SJSA1 (cell line): ENCODE measurements at regions not wholly inside any gene's neighbourhood (a gene's known extent, or its start where the extent isn't known, plus 50 kb on each side); places are given as distances from the start of the nearest gene placed in this dataset.

Experiments
- DNase-seq, 2 experiments: peaks; one replicate each; pipeline ENCODE4 v3.0.0-alpha.2; 2015 to 2020; ENCODE audit warnings: low spot score in 2 of 2, low read depth in 1 of 2
- H3K27ac ChIP-seq: fragments of 250-450 bp; sonication (Bioruptor Pico); 2 replicates; pipeline ENCODE4 v1.5.1; 2020; ENCODE audit warnings: mild to moderate bottlenecking, moderate library complexity
- H3K27me3 ChIP-seq: fragments of 250-450 bp; sonication (Bioruptor Pico); replicated peaks from 2 replicates; pipeline ENCODE4 v1.5.1; 2020; ENCODE audit warnings: mild to moderate bottlenecking, moderate library complexity
- H3K36me3 ChIP-seq: fragments of 250-450 bp; sonication (Bioruptor Pico); 2 replicates; pipeline ENCODE4 v1.5.1; 2020; ENCODE audit warnings: mild to moderate bottlenecking
- H3K4me1 ChIP-seq: fragments of 250-450 bp; sonication (Bioruptor Pico); replicated peaks from 2 replicates; pipeline ENCODE4 v1.6.1; 2021; ENCODE audit warnings: mild to moderate bottlenecking
- H3K4me3 ChIP-seq: fragments of 250-450 bp; sonication (Bioruptor Pico); 2 replicates; pipeline ENCODE4 v1.5.1; 2020; ENCODE audit warnings: mild to moderate bottlenecking
- H3K9me3 ChIP-seq: fragments of 250-450 bp; sonication (Bioruptor Pico); replicated peaks from 2 replicates; pipeline ENCODE4 v1.5.1; 2020; ENCODE audit warnings: mild to moderate bottlenecking

- Histone ChIP-seq H3K27ac (no peak overlapping the region), H3K4me3 (no peak overlapping the region), H3K4me1 (no peaks in the 10 kb centered on the region), H3K9me3 (no peaks in the 10 kb centered on the region), H3K36me3 (no peaks in the 10 kb centered on the region), H3K27me3 (no peaks in the 10 kb centered on the region)
- no peak for DNase-seq
Observed at GRCh38 chr3:135310317-135310716, 515.3 kb downstream of the EPHB1 start.

- Histone ChIP-seq H3K4me3 (no peak overlapping the region), H3K36me3 (no peaks in the 10 kb centered on the region), H3K27me3 (no peaks in the 10 kb centered on the region), H3K27ac (no peak overlapping the region), H3K9me3 (no peaks in the 10 kb centered on the region), H3K4me1 (no peaks in the 10 kb centered on the region)
- DNase-seq = no peak
Observed at GRCh38 chr3:135311699-135312098, 516.6 kb downstream of the EPHB1 start.

DNA sequence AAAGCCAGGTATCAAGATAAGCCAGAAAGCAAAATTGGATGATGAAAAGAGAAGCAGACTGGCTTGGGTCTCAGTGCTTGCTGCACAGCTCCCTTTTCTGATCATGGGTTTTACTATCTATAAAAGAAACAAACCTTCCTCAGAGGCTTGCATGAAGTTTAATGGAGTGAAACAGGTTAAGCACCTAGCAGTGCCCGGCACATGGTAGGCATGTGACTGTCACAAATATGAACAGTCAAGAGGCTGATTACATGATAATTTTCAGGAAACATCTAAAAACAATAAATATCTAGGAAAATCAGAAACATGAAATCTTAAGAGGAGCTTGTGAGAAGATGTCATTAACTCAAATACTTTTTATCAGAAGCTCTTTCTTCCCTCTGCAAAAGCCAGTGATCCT, 519.2 kb downstream of the EPHB1 start:
- no peak overlapping the region for H3K4me3 ChIP-seq
- no peak for DNase-seq
- no peaks in the 10 kb centered on the region for H3K27me3 ChIP-seq

DNA sequence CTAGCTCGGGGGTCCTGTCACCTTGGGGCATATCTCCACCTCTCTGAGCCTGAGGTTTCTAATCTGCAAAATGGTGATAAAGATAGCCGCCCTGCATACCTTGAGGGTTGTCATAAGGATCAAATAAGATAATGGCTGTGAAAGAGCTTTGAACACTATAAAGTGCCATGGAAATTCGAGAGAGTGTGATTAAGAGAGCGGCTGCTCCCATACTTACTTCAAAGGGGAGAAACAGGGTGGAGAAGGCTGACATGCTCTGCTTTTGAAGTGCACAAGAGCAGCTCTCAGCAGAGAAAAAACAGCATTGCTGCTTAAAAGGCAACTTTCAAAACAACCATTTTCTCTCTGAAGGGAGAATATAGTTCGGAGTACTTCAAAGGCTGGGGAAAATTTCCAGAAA, 529.2 kb downstream of the EPHB1 start:
- no peak overlapping the region for H3K4me3 ChIP-seq
- no peaks in the 10 kb centered on the region for H3K9me3 ChIP-seq
- no peaks in the 10 kb centered on the region for H3K4me1 ChIP-seq
- no peaks in the 10 kb centered on the region for H3K36me3 ChIP-seq
- no peak overlapping the region for H3K27ac ChIP-seq
- no peaks in the 10 kb centered on the region for H3K27me3 ChIP-seq
- DNase-seq = no peak

More for the DNA sequence above, 519.2 kb downstream of the EPHB1 start:
- Histone ChIP-seq H3K36me3 (no peaks in the 10 kb centered on the region), H3K27ac (no peak overlapping the region), H3K9me3 (no peaks in the 10 kb centered on the region), H3K4me1 (no peaks in the 10 kb centered on the region)

- Histone ChIP-seq H3K36me3 (no peaks in the 10 kb centered on the region), H3K27me3 (no peaks in the 10 kb centered on the region), H3K9me3 (no peaks in the 10 kb centered on the region), H3K4me3 (no peak overlapping the region), H3K27ac (no peak overlapping the region), H3K4me1 (no peaks in the 10 kb centered on the region)
- no peak for DNase-seq
Observed at GRCh38 chr3:135325096-135325495, 530.0 kb downstream of the EPHB1 start.

- DNase-seq = no peak
- no peak overlapping the region for H3K27ac ChIP-seq
- no peak overlapping the region for H3K4me3 ChIP-seq
- H3K27me3 ChIP-seq = no peaks in the 10 kb centered on the region
- H3K36me3 ChIP-seq = no peaks in the 10 kb centered on the region
- H3K4me1 ChIP-seq = no peaks in the 10 kb centered on the region
- no peaks in the 10 kb centered on the region for H3K9me3 ChIP-seq
Observed at GRCh38 chr3:135325726-135326235, 530.7 kb downstream of the EPHB1 start.

GRCh38 chr3:135326851-135327250, 531.8 kb downstream of the EPHB1 start:
- no peak overlapping the region for H3K4me3 ChIP-seq

DNA sequence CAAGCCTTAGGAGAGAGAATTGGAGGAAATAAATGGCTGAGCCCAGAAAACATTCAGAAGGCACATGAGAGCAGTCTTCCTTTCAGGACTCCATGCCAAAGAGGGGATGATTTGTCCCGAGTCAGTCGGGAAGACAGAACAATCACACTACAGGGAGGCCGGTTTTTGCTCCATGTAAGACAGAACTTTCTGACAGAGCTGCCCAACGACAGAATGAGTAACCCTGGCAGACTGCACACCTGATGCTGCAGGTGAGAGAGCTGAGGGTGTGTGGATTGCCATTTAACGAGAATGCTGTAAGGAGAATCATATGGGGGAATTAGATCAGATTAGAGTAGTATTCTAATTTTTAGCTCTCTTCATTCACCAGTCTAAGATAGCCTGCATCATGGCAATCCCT, 533.0 kb downstream of the EPHB1 start:
- DNase-seq = no peak
- Histone ChIP-seq H3K4me3 (no peak overlapping the region), H3K27me3 (no peaks in the 10 kb centered on the region), H3K36me3 (no peaks in the 10 kb centered on the region), H3K27ac (no peak overlapping the region), H3K9me3 (no peaks in the 10 kb centered on the region), H3K4me1 (no peaks in the 10 kb centered on the region)

More at GRCh38 chr3:135326851-135327250, 531.8 kb downstream of the EPHB1 start:
- Histone ChIP-seq H3K36me3 (no peaks in the 10 kb centered on the region), H3K27ac (no peak overlapping the region), H3K9me3 (no peaks in the 10 kb centered on the region), H3K4me1 (no peaks in the 10 kb centered on the region), H3K27me3 (no peaks in the 10 kb centered on the region)
- DNase-seq = no peak

GRCh38 chr3:135329479-135329878, 534.4 kb downstream of the EPHB1 start:
- Histone ChIP-seq H3K36me3 (no peaks in the 10 kb centered on the region), H3K4me3 (no peak overlapping the region), H3K4me1 (no peaks in the 10 kb centered on the region), H3K27me3 (no peaks in the 10 kb centered on the region), H3K9me3 (no peaks in the 10 kb centered on the region), H3K27ac (no peak overlapping the region)
- no peak for DNase-seq

GRCh38 chr3:135337192-135337591, 542.1 kb downstream of the EPHB1 start:
- H3K36me3 ChIP-seq = no peaks in the 10 kb centered on the region
- H3K27me3 ChIP-seq = no peaks in the 10 kb centered on the region
- no peaks in the 10 kb centered on the region for H3K9me3 ChIP-seq
- H3K4me1 ChIP-seq = no peaks in the 10 kb centered on the region
- H3K27ac ChIP-seq = no peak overlapping the region
- H3K4me3 ChIP-seq = no peak overlapping the region
- no peak for DNase-seq

DNA sequence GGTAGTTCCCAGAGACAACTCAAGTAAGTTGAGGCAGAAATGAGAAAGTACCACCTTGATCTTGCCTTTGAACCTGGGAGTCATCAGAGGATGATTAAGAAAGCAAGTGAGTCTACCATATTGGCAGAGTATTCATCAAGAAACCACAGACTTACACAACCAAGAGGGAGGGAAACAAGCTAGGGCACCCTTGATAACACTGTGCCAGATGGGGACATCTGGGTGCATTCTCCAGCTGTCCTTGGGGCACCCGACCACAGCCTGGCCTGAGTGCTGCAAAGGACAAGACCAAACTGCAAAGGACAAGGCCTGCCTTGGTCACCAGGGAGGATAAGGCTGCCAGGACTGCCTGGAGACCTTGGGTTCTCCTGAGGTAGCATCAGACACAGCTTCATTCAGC, 553.6 kb downstream of the EPHB1 start:
- H3K27me3 ChIP-seq = no peaks in the 10 kb centered on the region
- no peaks in the 10 kb centered on the region for H3K9me3 ChIP-seq
- no peaks in the 10 kb centered on the region for H3K36me3 ChIP-seq
- H3K27ac ChIP-seq = no peak overlapping the region
- no peaks in the 10 kb centered on the region for H3K4me1 ChIP-seq
- no peak overlapping the region for H3K4me3 ChIP-seq
- DNase-seq = no peak

DNA sequence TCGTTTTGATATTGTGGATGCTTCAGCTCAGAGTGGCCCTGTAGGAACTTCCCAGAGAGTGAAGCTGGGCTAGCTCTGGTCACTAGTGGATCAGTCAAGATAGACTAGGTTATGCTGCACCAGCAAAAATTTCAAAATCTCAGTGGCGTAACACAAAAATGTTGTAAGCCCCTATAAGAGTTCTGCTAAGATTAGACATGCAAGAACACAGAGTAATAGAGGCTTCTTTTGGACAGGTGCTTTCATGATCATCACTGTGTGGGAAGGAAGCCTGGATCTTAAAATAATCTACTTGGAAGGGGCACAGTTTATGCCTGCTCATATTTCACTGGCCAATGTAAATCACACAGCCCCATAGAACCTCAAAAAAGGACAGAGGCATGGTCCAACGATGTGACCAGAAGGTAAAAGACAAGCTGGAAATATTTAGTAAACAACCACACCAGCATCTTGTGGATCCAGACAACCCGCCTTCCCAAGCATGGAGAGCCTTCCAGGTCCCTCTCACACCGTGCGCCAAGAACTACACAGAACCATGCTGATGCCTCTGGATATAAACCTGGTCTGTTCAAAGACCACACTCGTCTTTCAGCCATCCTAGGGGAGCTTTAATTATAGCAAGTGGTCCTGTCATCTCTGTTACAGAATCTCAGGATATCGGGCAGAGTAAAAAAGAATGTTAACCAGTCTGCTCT, 554.3 kb downstream of the EPHB1 start:
- H3K4me3 ChIP-seq = no peak overlapping the region
- DNase-seq = no peak
- no peak overlapping the region for H3K27ac ChIP-seq
- H3K4me1 ChIP-seq = no peaks in the 10 kb centered on the region
- no peaks in the 10 kb centered on the region for H3K27me3 ChIP-seq
- no peaks in the 10 kb centered on the region for H3K36me3 ChIP-seq
- no peaks in the 10 kb centered on the region for H3K9me3 ChIP-seq

DNA sequence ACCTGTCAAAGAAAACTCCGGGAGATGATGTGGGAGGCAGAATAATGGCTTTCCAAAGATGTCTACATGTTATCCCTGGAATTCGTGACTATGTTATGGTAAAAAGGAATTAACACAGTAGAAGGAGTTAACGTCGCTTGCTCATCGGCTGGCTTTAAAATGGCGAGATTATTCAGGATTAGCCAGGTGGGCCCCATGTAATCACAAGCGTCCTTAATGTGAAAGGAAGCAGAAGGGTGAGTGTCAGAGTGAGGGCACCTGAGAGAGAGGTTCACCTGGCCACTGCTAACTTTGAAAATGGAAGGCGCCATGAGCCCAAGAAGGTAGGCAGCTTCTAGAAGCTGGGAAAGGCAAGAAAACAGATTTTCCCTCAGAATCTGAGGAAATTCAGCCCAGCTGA, 557.2 kb downstream of the EPHB1 start:
- Histone ChIP-seq H3K36me3 (no peaks in the 10 kb centered on the region), H3K4me1 (no peaks in the 10 kb centered on the region), H3K27ac (no peak overlapping the region), H3K4me3 (no peak overlapping the region), H3K9me3 (no peaks in the 10 kb centered on the region), H3K27me3 (no peaks in the 10 kb centered on the region)
- no peak for DNase-seq

- no peaks in the 10 kb centered on the region for H3K36me3 ChIP-seq
- H3K4me1 ChIP-seq = no peaks in the 10 kb centered on the region
- DNase-seq = no peak
- H3K27me3 ChIP-seq = no peaks in the 10 kb centered on the region
- H3K27ac ChIP-seq = no peak overlapping the region
- no peaks in the 10 kb centered on the region for H3K9me3 ChIP-seq
- no peak overlapping the region for H3K4me3 ChIP-seq
Observed at GRCh38 chr3:135362889-135363288, 567.8 kb downstream of the EPHB1 start.

DNA sequence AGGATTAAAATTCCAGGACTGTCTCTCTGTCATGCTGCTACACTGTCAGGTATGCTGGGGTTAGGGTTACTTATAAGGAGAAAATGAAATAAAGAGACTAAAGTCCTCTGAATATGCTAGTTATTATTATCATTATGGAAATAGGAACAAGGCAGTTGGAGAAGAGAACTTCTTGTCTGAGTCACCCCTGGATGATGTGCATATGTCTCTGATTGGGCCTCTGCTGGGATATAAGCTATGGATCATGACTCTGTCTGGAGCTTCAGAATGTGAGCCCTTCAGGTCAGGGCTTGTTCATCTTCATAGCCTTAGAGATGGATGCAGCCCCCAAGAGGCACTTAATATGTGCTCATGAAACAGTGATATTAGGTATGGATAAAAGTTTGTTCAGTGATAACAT, 569.6 kb downstream of the EPHB1 start:
- no peaks in the 10 kb centered on the region for H3K4me1 ChIP-seq
- no peak overlapping the region for H3K4me3 ChIP-seq
- H3K9me3 ChIP-seq = no peaks in the 10 kb centered on the region
- H3K27ac ChIP-seq = no peak overlapping the region
- no peaks in the 10 kb centered on the region for H3K36me3 ChIP-seq
- H3K27me3 ChIP-seq = no peaks in the 10 kb centered on the region
- DNase-seq = no peak
